HEK293T (cell line): ENCODE measurements at regions not wholly inside any gene's neighbourhood (a gene's known extent, or its start where the extent isn't known, plus 50 kb on each side); places are given as distances from the start of the nearest gene placed in this dataset.

ENCODE experiments used
- BHLHE40 ChIP-seq: fragments of 450-650 bp; IDR thresholded peaks from 2 replicates; pipeline ENCODE4 v1.6.1; 2016; ENCODE audit warnings: mild to moderate bottlenecking, moderate library complexity, borderline replicate concordance
- CTBP1 ChIP-seq: fragments of 450-650 bp; IDR thresholded peaks from 2 replicates; pipeline ENCODE4 v1.6.1; 2016; ENCODE audit warnings: borderline replicate concordance
- ELF4 ChIP-seq: fragments of 450-650 bp; IDR thresholded peaks from 2 replicates; pipeline ENCODE4 v1.6.1; 2017; ENCODE audit warnings: antibody characterized with exemption
- FOXA1 ChIP-seq: fragments of 450-650 bp; IDR thresholded peaks from 2 replicates; pipeline ENCODE4 v1.6.1; 2016; ENCODE audit warnings: mild to moderate bottlenecking
- FOXM1 ChIP-seq: fragments of 450-650 bp; IDR thresholded peaks from 2 replicates; pipeline ENCODE4 v1.6.1; 2017; ENCODE audit warnings: mild to moderate bottlenecking, borderline replicate concordance
- HDGF ChIP-seq: fragments of 450-650 bp; IDR thresholded peaks from 2 replicates; pipeline ENCODE4 v1.6.1; 2017; ENCODE audit warnings: antibody characterized with exemption, borderline replicate concordance
- LEF1 ChIP-seq: fragments of 450-650 bp; IDR thresholded peaks from 2 replicates; pipeline ENCODE4 v1.6.1; 2017; ENCODE audit warnings: mild to moderate bottlenecking, borderline replicate concordance
- SP1 ChIP-seq: fragments of 450-650 bp; IDR thresholded peaks from 2 replicates; pipeline ENCODE4 v1.6.1; 2017
- SUZ12 ChIP-seq: fragments of 450-650 bp; IDR thresholded peaks from 2 replicates; pipeline ENCODE4 v1.6.1; 2016; ENCODE audit warnings: mild to moderate bottlenecking
- TARDBP ChIP-seq: fragments of 450-650 bp; IDR thresholded peaks from 2 replicates; pipeline ENCODE4 v1.6.1; 2016
- TF ChIP-seq, protein P1 (sequence below): fragments of 450-650 bp; IDR thresholded peaks from 2 replicates; pipeline ENCODE4 v1.6.1; 2016

DNA sequence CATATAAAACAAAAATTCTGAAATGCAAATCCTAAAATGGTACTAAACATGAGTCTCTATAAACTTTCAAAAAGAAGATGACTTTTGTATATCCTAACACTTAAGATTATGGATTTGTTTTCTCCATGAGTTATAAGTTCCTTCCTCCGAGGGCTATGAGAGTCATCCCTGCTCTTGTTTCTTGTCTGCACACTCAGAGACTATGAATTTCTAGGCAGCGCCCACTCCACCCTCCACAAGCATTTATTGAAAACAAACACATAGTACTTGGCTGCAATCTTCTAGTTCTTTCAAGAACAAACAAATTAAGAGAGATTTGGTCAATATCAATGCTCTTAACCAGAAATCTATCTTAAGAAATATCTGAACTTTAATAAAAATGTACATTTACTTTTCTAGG, 211.7 kb downstream of the DKK1 start:
- TF ChIP-seq LEF1 (no peak), FOXM1 (no peak), SUZ12 (no peak), BHLHE40 (no peak), HDGF (no peak), FOXA1 (no peak), TARDBP (no peak), CTBP1 (no peak), SP1 (no peak), ELF4 (no peak)
- TF ChIP-seq, protein P1, sequence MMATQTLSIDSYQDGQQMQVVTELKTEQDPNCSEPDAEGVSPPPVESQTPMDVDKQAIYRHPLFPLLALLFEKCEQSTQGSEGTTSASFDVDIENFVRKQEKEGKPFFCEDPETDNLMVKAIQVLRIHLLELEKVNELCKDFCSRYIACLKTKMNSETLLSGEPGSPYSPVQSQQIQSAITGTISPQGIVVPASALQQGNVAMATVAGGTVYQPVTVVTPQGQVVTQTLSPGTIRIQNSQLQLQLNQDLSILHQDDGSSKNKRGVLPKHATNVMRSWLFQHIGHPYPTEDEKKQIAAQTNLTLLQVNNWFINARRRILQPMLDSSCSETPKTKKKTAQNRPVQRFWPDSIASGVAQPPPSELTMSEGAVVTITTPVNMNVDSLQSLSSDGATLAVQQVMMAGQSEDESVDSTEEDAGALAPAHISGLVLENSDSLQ: no peak
